Fibroblast of skin of back (primary cell): ENCODE measurements at regions not wholly inside any gene's neighbourhood (a gene's known extent, or its start where the extent isn't known, plus 50 kb on each side); places are given as distances from the start of the nearest gene placed in this dataset.
"Not testable (repeated sequence)": the region's sequence is repeated elsewhere in the genome, so short reads cannot be mapped to it uniquely, and the experiment has no call there.

Experiments used
- DNase-seq: peaks from one replicate; pipeline ENCODE4 v3.0.0-alpha.2; 2013

DNA sequence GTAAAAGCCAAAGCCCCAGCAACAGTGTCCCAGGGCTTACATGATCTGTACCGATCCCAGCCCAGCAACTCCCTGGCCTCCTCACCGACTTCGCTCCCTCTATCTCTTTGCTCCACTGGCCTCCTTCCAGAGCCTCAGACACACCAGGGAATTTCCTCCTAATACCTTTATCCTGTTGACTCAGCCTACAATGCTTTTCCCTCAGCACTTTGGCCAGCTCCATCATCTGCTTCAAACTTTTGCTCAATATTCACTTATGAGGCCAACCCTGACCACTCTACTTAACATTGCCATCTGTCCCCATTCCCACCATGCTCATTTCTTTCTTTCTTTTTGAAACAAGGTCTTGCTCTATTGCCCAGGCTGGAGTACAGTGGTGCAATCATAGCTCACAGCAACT is 93.3 kb upstream of the COBL start:
- DNase-seq, result not testable (repeated sequence)

DNA sequence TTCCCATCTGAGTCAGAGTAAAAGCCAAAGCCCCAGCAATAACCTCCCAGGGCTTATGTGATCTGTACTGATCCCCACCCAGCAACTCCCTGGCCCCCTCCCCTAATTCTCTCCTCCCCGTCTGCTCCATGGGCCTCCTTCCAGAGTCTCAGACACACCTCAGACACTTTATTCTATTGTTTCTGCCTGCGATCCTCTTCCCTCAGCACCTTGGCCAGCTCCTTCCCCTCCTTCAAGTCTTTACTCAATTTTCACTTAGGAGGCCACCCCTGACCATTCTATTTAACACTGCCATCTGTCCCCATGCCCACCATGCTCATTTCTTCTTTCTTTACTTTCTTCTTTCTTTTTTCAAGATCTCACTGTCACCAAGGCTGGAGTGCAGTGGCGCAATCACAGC is 81.0 kb upstream of the COBL start:
- not testable (repeated sequence) for DNase-seq

GRCh38 chr7:51393003-51393402 is 76.4 kb upstream of the COBL start:
- not testable (repeated sequence) for DNase-seq

GRCh38 chr7:51389952-51390351 is 73.3 kb upstream of the COBL start:
- DNase-seq, result not testable (repeated sequence)

- not testable (repeated sequence) for DNase-seq
These were observed 72.7 kb upstream of the COBL start for GRCh38 chr7:51389216-51389812.

- not testable (repeated sequence) for DNase-seq
These were observed 71.6 kb upstream of the COBL start for GRCh38 chr7:51388241-51388640.

DNA sequence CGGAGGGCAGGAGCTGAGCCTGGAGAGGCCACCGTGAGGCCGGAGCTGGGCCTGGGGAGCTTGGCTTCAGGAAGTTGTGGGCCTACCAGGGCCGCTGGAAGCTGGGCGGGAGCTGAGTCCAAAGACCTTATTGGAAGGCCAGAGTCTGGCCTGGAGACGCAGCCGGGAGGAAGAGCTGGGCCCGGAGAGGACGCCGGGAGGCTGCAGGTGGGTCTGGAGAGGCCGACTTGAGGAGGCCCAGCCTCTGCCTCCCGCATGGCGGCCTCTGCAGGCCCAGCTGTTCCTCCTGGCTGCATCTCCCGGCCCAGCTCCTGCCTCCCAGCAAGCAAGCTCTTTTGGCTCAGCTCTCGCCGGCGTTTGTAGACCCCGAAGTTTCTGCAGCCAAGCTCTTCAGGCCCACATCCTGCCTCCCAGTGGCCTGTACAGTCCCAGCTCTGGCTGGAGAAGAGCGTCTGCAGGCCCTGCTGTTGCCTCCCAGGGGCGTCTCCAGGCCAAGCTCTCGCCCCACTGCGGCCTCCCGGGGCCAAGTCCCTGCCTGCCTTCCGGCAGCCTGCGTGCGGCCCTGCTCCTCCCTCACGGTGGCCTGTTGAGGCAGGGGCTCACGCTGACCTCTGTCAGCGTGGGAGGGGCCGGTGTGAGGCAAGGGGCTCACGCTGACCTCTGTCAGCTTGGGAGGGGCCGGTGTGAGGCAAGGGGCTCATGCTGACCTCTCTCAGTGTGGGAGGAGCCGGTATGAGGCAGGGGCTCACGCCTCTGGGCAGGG is 70.4 kb upstream of the COBL start:
- not testable (repeated sequence) for DNase-seq

- DNase-seq, result not testable (repeated sequence)
These were observed 69.6 kb upstream of the COBL start for GRCh38 chr7:51386184-51386583.

- not testable (repeated sequence) for DNase-seq
These were observed 65.6 kb upstream of the COBL start for GRCh38 chr7:51382243-51382642.

- DNase-seq, result peak; percentile 72
These were observed 59.9 kb upstream of the COBL start for GRCh38 chr7:51376420-51377092.

- DNase-seq, result no peak
These were observed 58.3 kb upstream of the COBL start for GRCh38 chr7:51374936-51375335.

GRCh38 chr7:51373607-51374006 is 57.0 kb upstream of the COBL start:
- not testable (repeated sequence) for DNase-seq

- no peak for DNase-seq
These were observed 53.1 kb upstream of the COBL start for GRCh38 chr7:51369746-51370145.

GRCh38 chr7:51369228-51369627 is 52.6 kb upstream of the COBL start:
- DNase-seq, result not testable (repeated sequence)

- no peak for DNase-seq
These were observed 51.7 kb upstream of the COBL start for GRCh38 chr7:51368334-51368733.

DNA sequence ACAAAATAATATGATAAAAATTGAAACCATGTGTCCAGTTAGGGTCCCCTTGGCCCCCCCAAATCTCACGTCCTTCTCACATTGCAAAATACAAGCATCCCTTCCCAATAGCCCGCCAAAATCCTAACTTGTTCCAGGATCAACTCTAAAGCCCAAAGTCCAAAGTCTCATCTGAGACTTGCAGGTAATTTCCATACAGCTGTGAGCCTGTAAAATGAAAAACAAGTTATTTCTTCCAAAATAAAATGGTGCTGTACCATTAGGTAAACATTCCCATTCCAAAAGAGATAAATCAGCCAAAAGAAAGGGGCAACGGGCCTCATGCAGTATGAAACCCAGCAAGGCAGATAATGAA is 51.0 kb upstream of the COBL start:
- DNase-seq, result no peak

DNA sequence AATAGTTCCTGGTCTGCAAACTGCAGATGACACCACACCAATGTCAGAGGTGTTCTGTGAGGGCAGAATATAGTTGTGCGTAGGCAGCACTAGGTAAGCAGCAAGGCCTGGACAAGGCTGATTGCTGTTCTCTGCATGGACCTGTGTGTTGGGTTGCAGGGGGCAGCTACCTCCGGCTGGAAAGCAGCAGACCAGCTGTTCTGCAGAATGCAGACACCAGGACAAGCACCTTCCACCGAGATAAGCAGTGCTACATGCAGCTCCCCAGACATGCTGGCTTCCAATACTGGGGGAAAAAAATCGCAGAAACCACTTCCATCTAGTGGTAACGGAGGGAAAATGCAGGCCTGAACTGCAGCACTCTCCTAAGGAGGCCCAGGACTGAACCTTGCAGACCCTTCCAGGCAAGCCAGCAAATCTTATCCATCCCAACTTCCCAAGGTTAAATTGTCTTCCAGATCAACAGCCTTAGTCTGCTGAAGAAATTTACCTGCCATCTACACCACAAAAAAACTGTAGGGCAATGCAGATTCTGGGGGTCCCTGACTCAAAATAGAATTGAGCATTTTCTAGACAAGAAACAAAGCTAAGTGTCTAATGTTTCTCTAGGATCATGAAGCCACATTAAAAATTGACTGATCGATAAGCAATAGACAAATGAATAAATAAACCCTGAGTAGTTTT is 50.5 kb upstream of the COBL start:
- peak; percentile 43 for DNase-seq
